Ramos (cell line): ENCODE measurements at regions not wholly inside any gene's neighbourhood (a gene's known extent, or its start where the extent isn't known, plus 50 kb on each side); places are given as distances from the start of the nearest gene placed in this dataset.

ENCODE experiments used
- in situ Hi-C: fragments of 300-500 bp; cut with MboI; formaldehyde crosslinking; loops from one replicate; pipeline ENCODE4 v1.14.3; 2022; ENCODE audit warnings: low sequenced_read_pairs; ENCODE audit not compliant: unreplicated experiment

DNA sequence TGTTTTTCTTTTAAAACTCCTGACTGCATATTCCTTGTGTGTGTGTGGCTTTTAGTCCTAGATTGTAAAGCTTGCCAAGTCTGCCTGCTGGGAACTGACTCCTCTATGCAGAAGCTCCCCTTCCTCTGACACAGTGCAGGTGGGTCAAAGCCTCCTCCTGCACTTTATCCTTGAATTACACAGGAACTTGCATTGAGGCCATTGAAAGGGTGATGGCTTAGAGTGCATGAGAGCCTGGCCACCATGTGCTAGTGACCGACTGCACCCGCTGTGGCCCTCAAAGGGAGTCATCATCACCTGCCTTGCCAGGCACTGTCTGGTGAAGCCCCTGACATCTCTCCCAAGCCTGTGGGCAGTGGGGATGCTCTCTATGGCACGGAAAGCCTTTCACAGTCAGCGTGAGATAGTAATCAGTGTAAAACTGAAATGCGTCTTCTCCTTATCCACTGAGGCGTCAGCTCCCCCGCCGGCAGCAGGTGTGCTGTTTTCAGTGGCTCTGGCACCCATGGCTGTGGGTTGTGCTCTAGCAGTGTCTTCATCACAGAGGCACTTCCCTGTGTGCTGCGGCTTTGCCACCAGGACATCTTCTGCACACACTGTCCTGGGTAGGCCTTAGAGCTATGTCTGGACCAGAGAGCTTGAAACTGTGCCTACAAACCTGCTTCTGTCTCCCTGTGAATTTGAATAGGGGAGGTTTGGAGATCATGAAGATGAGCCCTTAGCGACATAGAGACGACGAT is 87.9 kb downstream of the THBS2 start:
- in situ Hi-C loops = no loop called here

DNA sequence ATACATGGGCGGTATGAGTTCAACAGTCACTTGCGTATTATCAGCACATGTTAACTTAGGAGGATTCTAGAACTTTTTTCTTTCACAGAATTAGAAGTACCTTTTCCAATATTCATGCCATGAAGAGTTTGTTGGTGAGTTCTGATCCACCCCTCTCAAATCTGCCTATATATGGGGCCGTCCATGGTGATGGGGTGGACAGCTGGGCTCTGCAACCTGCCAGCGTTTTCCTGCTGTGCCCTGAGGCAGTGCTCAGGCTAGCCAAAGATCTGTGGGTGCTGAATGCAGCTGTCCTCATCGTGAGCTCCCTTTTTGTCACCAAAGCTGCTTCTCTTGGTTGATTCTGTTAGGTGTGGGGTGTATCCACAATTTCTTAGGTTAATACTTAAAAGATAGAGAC is 88.7 kb downstream of the THBS2 start:
- in situ Hi-C loops = no loop called here

GRCh38 chr6:169164451-169164850 is 89.2 kb downstream of the THBS2 start:
- in situ Hi-C loops = no loop called here

GRCh38 chr6:169163411-169163901 is 90.2 kb downstream of the THBS2 start:
- in situ Hi-C loops = no loop called here

DNA sequence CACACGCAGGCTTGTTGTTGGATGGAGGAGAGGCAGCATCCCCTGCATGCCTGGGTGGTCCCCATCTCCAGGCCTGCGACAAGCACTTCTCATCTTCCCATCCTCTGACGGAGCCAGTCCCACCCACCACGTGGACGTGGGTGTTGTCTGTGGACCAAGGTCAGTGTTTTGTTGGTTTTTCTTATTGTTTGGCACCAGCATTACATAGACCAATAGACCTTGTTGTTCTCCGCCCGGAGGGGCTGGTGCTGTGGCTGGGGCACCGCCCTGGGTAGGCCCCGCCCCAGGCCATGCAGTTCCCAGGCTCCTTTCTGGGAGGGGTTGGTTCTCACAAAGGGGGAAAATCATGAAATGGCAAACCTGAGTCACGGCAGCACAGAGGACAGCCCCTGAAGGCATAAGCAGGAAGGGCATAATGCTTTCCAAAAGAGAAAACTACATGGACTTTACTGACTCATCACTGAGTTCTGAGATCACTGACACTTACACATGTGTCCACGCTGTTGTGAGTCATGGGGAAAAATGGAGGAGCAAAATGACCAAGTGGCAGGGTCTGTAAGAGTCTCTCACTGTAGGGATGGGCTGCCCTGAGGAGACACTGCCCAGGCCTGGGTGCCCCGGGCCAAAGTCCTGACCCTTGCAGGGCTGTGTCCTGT is 90.8 kb downstream of the THBS2 start:
- in situ Hi-C loops = no loop called here

- in situ Hi-C loops = no loop called here
Measured at GRCh38 chr6:169162249-169162648, 91.4 kb downstream of the THBS2 start.

GRCh38 chr6:169161572-169162167 is 92.0 kb downstream of the THBS2 start:
- in situ Hi-C loops = no loop called here

DNA sequence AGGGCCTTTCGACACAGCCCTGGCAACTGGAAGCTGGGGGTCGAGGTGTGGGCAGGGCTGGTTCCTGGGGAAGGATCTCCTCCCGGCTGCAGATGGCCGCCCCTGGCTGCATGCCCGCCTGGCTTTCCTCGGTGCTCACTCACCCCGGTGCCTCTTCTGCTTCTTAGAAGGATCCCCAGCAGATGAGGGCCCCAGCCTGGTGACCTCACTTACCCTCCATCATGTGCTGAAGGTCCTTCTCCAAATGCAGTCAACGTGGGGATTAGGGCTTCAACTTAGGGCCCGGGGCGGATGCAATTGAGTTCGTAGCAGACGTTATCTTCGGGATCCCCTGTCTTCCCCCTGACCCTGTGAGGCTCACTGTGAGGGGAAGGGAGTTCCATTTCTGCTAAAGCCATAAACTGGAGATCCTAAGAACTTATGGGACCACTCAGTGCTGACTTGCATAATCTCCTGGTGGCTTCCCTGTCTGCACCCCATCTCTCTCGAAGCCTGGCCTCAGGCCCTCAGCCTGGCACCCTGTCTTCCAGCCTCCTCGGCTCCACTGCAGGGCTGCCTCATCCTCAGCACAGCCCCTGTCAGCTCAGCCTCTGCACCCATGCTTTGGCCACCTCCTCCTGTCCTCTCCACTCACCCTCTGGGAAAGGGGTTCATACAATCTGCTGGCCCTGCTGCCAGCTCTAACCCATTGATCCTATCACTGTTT is 92.6 kb downstream of the THBS2 start:
- in situ Hi-C loops = no loop called here

- in situ Hi-C loops = no loop called here
Measured at GRCh38 chr6:169160091-169160854, 93.4 kb downstream of the THBS2 start.

DNA sequence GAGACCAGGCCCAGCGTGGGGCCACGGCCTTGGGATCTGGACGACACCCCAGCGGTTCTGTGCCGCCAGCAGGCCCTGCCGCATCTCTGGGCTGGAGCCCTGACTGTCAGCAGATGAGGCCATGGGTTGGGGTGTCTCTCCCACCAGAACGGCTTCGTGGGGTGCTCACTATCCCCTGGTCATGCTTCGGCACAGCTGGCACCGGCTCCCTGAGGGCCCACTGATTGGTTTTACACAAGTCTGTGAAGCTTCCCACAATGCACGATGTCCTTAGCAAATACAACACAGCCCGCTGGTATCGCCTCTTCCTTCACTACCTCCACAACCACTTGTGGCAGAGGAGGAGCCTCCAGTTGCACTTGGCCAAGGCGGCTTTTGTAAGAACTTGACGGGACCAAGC is 94.3 kb downstream of the THBS2 start:
- in situ Hi-C loops = no loop called here

GRCh38 chr6:169158691-169159090 is 95.0 kb downstream of the THBS2 start:
- in situ Hi-C loops = no loop called here

DNA sequence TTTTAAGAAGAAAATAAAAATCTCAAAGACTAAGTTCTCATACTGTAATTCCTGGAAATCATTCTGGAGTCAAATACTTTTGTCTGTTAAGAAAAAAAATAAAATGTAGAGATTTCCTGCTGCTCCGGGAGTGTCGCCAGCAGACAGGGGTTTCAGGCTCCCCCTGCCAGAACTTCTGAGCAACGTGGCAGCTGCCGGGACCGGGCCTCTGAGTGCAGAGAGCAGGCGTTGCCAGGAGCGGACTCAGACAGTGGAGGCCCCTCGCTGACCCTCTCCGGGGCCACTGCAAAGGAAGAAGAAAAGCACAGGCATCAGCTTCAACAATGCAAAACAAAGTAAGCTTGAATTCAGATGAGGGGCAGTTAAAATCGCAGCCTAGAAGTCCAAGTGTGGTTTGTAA is 95.5 kb downstream of the THBS2 start:
- in situ Hi-C loops = no loop called here

DNA sequence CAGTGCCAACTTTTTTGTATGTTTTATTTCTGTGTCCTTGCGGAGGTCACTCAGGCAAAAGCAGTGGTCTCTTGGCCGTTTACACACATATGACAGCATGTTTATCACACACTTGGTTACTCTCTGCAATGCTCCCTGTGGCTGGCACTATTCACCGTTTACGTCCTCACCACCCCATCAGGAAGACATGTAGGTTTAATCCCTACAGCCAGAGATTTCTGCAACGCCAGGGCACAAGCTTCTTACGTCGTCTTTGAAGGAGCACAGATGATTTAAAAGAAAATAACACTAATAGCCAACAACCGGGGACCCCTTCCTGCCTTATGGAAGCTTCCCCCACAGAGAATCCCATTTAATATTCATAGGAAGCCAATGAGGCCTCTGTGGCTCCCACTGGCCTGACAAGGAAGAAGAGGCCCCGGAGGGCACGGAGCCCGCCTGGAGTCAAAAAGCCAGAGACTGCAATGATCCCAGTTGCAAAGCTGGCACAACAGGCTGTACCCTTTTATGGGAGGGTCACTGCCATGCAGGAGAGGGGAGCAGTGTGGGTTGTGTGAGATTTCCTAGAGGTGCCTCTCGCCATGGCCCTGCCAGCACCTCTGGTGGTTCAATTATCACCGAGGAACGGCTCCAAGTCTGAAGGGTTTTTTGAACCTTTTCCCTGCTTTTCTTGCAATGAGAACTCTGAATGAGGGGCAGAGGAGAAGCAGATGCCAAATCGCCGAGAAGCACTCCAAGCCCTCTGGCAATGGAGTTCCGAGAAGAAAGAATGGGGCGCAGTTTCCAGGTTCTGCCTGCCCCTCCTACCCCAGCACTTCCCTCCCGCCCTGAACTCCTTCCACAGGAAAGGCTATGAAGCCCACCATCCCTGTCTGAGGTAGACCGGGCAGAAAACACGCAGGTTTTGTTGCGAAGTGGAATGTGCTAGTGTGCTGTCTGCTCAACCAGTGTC is 96.2 kb downstream of the THBS2 start:
- in situ Hi-C loops = no loop called here

- in situ Hi-C loops = no loop called here
Measured at GRCh38 chr6:169156793-169157147, 96.9 kb downstream of the THBS2 start.

DNA sequence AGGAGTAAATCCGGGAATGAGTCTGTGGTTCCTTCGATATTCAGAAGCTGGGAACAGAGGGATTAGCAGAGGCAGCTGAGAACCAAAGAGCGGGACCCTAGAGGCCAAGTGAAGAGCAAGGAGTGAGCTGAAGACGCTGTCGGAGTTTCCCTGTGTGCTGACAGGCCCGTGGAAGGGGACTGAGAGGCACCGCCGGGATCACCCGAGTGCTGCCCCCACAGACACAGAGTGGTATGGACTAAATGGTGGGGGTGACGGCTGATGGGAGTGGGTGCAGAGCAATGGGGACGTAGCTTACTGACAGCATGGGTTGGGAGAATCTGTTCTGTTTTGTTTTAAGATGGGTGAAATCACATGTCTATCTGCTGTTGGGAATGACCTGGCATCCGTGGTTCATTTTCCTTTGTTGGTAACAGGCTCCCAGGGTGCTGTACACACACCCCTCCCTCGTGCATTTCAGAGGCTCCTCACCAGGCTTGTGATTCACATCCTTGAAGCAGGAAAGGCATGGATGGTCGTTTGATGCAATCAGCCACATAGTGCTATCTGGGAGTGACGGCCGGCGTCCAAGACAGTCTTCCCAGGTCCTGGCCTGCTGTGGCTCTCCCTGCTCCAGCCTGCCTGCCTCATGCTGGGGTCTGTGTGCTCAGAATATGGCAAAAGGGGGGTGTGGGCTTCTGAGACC is 97.4 kb downstream of the THBS2 start:
- in situ Hi-C loops = no loop called here

- in situ Hi-C loops = no loop called here
Measured at GRCh38 chr6:169155481-169155880, 98.2 kb downstream of the THBS2 start.

DNA sequence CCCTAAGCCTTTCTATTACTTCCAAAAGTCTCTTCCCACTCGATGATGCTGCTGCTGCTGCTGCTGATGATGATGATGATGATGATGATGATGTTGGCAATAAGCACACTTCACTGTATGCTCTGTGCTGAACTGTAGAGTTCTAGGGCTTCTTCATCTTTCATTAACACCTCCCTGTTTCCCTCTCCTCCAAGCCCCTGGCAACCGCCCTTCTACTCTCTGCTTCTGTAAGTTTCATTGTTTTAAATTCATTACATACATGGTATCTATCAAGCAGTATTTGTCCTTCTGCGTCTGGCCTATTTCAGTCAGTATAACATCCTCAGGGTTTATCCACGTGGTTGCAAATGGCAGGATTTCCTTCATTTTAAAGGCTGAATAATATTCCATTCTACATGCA is 100.2 kb downstream of the THBS2 start:
- in situ Hi-C loops = no loop called here

DNA sequence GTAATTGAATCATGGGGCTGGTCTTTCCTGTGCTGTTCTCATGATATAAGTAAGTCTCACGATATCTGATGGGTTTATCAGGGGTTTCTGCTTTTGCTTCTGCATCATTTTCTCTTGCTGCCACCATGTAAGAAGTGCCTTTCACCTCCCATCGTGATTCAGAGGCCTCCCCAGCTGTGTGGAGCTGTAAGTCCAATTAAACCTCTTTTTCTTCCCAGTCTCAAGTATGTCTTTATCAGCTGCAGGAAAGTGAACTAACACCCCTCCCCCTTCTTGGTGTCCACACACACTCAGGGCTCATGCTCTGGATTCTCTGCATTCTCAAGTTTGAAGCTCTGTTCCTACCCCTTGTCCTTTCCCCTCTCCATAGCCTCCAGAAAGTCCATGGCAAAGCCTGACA is 107.1 kb downstream of the THBS2 start:
- in situ Hi-C loops = no loop called here
